ENCODE measurements at regions not wholly inside any gene's neighbourhood (a gene's known extent, or its start where the extent isn't known, plus 50 kb on each side); places are given as distances from the start of the nearest gene placed in this dataset.

- Histone ChIP-seq H3K4me3 (replicated peaks in 1 of 3; ENCODE audit: insufficient read depth in 1 of 3, low read depth in 1 of 3, low read length in 3 of 3) (no peak overlapping the region), H3K79me2 (ENCODE audit: control insufficient read depth, insufficient read depth, low read length) (no peaks in the 10 kb centered on the region), H3K9me3 (replicated peaks; ENCODE audit: control insufficient read depth, insufficient read depth, low read length) (no peaks in the 10 kb centered on the region), H2AFZ (ENCODE audit: low read depth, low read length) (no peak overlapping the region), H3K4me1 (ENCODE audit: control insufficient read depth, extremely low read depth, insufficient read depth, low read length) (no peaks in the 10 kb centered on the region), H3K36me3 (ENCODE audit: control insufficient read depth in 2 of 2, extremely low read depth in 1 of 2, insufficient read depth in 2 of 2, low read length in 2 of 2) (no peaks in the 10 kb centered on the region), H3K4me2 (ENCODE audit: insufficient read depth, low read length) (no peak overlapping the region), H3K27ac (ENCODE audit: insufficient read depth, low read depth, low read length) (no peak overlapping the region), H4K20me1 (replicated peaks; ENCODE audit: control insufficient read depth, extremely low read depth, insufficient read depth, low read length) (no peaks in the 10 kb centered on the region), H3K9me1 (replicated peaks; ENCODE audit: control insufficient read depth, extremely low read depth, insufficient read depth, low read length) (no peaks in the 10 kb centered on the region), H3K9ac (replicated peaks; ENCODE audit: extremely low read depth, insufficient read depth, low read length) (no peak overlapping the region), H3K27me3 (ENCODE audit: control insufficient read depth in 2 of 2, insufficient read depth in 2 of 2, low read length in 2 of 2) (no peaks in the 10 kb centered on the region)
- FAIRE-seq (no peak), DNase-seq (ENCODE audit: low read depth, low spot score) (no peak)
- BruUV-seq (replicated peaks) = no TSS peak
- CTCF ChIA-PET = interaction anchor here (0.6 to 3.0 kb wide), 19 partner anchors 10 to 1043 kb away, joined by 3 to 30 read pairs (median 4); partner anchors contain the start of gene FXR1
- TF ChIP-seq POLR2AphosphoS5 (IDR thresholded peaks at IDR 0.05; ENCODE audit: insufficient read depth, low read depth, low read length) (no peak), CTCF (IDR thresholded peaks at IDR 0.05; ENCODE audit: extremely low read depth in 1 of 2, insufficient read depth in 1 of 2, low read depth in 1 of 2, low read length in 2 of 2) (no peak), GATA2 (IDR thresholded peaks at IDR 0.05; ENCODE audit: insufficient read depth, insufficient read length, low read depth, low read length) (no peak), MAX (IDR thresholded peaks at IDR 0.05; ENCODE audit: insufficient read depth, insufficient read length) (no peak), FOS (IDR thresholded peaks at IDR 0.05; ENCODE audit: borderline replicate concordance, insufficient read depth, low read length) (no peak), EZH2 (IDR thresholded peaks at IDR 0.05; ENCODE audit: borderline replicate concordance, low read depth, low read length, severe bottlenecking) (no peak), JUN (IDR thresholded peaks at IDR 0.05; ENCODE audit: borderline replicate concordance, insufficient read depth, insufficient read length, low read depth) (no peak), MYC (IDR thresholded peaks at IDR 0.05; ENCODE audit: low read depth, low read length) (no peak), POLR2A (IDR thresholded peaks at IDR 0.05; ENCODE audit: low read depth, low read length) (no peak)
- dilution Hi-C loops (cut with MboI; ENCODE audit: extremely low pct_ligation_motif_present, low sequenced_read_pairs) = no loop called here
- intact Hi-C loops (cut with micrococcal nuclease) = loop anchor here (2.0 kb wide), 1 partner anchor 50 kb away; no protein-coding TSS in a partner anchor
- POLR2A ChIA-PET = no interaction called here
These were observed 57.6 kb upstream of the FXR1 start for GRCh38 chr3:180854887-180855286.

Data from endothelial cell of umbilical vein (primary cell).